SJSA1 (cell line): ENCODE measurements at regions not wholly inside any gene's neighbourhood (a gene's known extent, or its start where the extent isn't known, plus 50 kb on each side); places are given as distances from the start of the nearest gene placed in this dataset.
"Not testable (repeated sequence)": the region's sequence is repeated elsewhere in the genome, so short reads cannot be mapped to it uniquely, and the experiment has no call there.

Source experiments
- DNase-seq, 2 experiments: peaks; one replicate each; pipeline ENCODE4 v3.0.0-alpha.2; 2015 to 2020; ENCODE audit warnings: low spot score in 2 of 2, low read depth in 1 of 2
- H3K27ac ChIP-seq: fragments of 250-450 bp; sonication (Bioruptor Pico); 2 replicates; pipeline ENCODE4 v1.5.1; 2020; ENCODE audit warnings: mild to moderate bottlenecking, moderate library complexity
- H3K27me3 ChIP-seq: fragments of 250-450 bp; sonication (Bioruptor Pico); replicated peaks from 2 replicates; pipeline ENCODE4 v1.5.1; 2020; ENCODE audit warnings: mild to moderate bottlenecking, moderate library complexity
- H3K36me3 ChIP-seq: fragments of 250-450 bp; sonication (Bioruptor Pico); 2 replicates; pipeline ENCODE4 v1.5.1; 2020; ENCODE audit warnings: mild to moderate bottlenecking
- H3K4me1 ChIP-seq: fragments of 250-450 bp; sonication (Bioruptor Pico); replicated peaks from 2 replicates; pipeline ENCODE4 v1.6.1; 2021; ENCODE audit warnings: mild to moderate bottlenecking
- H3K4me3 ChIP-seq: fragments of 250-450 bp; sonication (Bioruptor Pico); 2 replicates; pipeline ENCODE4 v1.5.1; 2020; ENCODE audit warnings: mild to moderate bottlenecking
- H3K9me3 ChIP-seq: fragments of 250-450 bp; sonication (Bioruptor Pico); replicated peaks from 2 replicates; pipeline ENCODE4 v1.5.1; 2020; ENCODE audit warnings: mild to moderate bottlenecking

GRCh38 chr16:46382791-46383541 lies 238.2 kb downstream of the SHCBP1 start:
- peak; percentile 4 to 62 for DNase-seq
- H3K27me3 ChIP-seq, H3K27ac ChIP-seq, H3K36me3 ChIP-seq, H3K4me3 ChIP-seq, H3K4me1 ChIP-seq, H3K9me3 ChIP-seq: not testable (repeated sequence)

GRCh38 chr16:46382079-46382478 lies 239.1 kb downstream of the SHCBP1 start:
- H3K4me1 ChIP-seq, DNase-seq, H3K27ac ChIP-seq, H3K27me3 ChIP-seq, H3K9me3 ChIP-seq, H3K36me3 ChIP-seq, H3K4me3 ChIP-seq: not testable (repeated sequence)

- not testable (repeated sequence) for H3K4me1 ChIP-seq, H3K27ac ChIP-seq, H3K27me3 ChIP-seq, H3K4me3 ChIP-seq, H3K9me3 ChIP-seq, H3K36me3 ChIP-seq
- DNase-seq, result peak in 1 of 2 experiments; percentile 1
These were observed 239.8 kb downstream of the SHCBP1 start for GRCh38 chr16:46381344-46381743.
